GM12864 (cell line): ENCODE measurements at regions not wholly inside any gene's neighbourhood (a gene's known extent, or its start where the extent isn't known, plus 50 kb on each side); places are given as distances from the start of the nearest gene placed in this dataset.

Experiments used
- DNase-seq: peaks from one replicate; pipeline ENCODE4 v3.0.0-alpha.2; 2011; ENCODE audit warnings: low read depth
- H3K4me3 ChIP-seq: 2 replicates; pipeline ENCODE4 v1.5.1; 2011; ENCODE audit warnings: mild to moderate bottlenecking, low read depth, low read length, control low read depth
- TF ChIP-seq, protein P1 (sequence below): IDR thresholded peaks from 2 replicates; pipeline ENCODE4 v1.5.1; 2011; ENCODE audit warnings: low read depth, mild to moderate bottlenecking, moderate library complexity, low read length, control low read depth, inconsistent platforms; ENCODE audit errors: missing control alignments

DNA sequence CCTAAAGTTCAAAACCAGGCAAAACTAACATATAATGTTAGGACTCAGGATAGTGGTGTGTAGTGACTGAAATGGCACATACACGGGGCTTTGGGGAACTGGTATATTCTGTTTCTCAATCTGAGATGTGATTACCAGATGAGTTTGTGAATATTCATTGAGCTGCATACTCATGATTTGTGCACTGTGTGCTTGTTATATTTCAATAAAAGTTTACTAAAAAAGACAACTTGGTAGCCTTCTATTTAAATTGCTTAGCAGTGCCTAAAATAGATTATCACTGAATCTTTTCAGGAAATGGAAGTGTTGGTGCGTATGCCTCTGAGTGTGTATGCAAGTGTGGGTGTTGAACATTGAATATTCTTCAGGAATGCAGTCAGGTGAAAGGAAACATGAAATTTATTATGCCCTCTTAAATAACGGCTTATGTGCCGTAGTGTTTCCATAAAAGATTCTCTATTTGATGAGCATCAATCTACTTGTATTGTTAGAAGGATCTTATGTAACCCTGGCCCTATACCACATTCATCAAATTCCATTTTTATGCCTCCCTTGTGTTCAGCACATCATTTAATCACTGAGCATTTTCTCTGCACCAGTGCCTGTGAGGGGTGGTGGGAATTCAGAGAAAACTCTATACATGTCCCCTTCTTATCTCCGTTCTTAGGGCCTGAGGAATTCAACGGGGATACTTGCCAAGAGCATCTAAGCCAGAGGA is 82.6 kb upstream of the AUTS2 start:
- DNase-seq = no peak
- TF ChIP-seq, protein P1, sequence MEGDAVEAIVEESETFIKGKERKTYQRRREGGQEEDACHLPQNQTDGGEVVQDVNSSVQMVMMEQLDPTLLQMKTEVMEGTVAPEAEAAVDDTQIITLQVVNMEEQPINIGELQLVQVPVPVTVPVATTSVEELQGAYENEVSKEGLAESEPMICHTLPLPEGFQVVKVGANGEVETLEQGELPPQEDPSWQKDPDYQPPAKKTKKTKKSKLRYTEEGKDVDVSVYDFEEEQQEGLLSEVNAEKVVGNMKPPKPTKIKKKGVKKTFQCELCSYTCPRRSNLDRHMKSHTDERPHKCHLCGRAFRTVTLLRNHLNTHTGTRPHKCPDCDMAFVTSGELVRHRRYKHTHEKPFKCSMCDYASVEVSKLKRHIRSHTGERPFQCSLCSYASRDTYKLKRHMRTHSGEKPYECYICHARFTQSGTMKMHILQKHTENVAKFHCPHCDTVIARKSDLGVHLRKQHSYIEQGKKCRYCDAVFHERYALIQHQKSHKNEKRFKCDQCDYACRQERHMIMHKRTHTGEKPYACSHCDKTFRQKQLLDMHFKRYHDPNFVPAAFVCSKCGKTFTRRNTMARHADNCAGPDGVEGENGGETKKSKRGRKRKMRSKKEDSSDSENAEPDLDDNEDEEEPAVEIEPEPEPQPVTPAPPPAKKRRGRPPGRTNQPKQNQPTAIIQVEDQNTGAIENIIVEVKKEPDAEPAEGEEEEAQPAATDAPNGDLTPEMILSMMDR = no peak
- H3K4me3 ChIP-seq = no peak overlapping the region

- DNase-seq = no peak
- no peak overlapping the region for H3K4me3 ChIP-seq
- TF ChIP-seq, protein P1 = no peak
These were observed 81.9 kb upstream of the AUTS2 start for GRCh38 chr7:69516238-69516820.

- DNase-seq = no peak
- TF ChIP-seq, protein P1 = no peak
- H3K4me3 ChIP-seq = no peak overlapping the region
These were observed 80.1 kb upstream of the AUTS2 start for GRCh38 chr7:69517985-69518704.

GRCh38 chr7:69518705-69519077 is 79.6 kb upstream of the AUTS2 start:
- DNase-seq = no peak
- no peak overlapping the region for H3K4me3 ChIP-seq
- TF ChIP-seq, protein P1 = no peak

DNA sequence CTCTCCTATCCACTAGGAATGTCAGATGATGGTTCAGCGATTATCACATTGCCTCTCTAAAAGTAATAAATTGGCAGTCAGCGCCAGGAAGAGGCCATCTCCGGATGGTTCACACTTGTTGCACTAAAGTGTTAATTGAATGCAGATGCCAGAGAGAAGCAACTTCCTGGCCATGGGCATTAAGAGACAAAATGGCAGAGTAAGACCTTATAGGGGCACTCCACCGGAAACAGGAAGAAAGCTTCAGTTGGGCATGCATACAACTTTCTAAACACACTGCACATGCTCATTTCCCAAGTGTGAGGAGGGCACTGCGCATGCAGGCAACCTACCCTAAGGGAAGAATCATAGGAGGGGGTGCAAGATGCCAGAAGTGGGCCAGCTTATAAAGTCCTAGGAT is 71.7 kb upstream of the AUTS2 start:
- no peak for DNase-seq
- TF ChIP-seq, protein P1 = no peak
- H3K4me3 ChIP-seq = no peak overlapping the region

- DNase-seq = no peak
- TF ChIP-seq, protein P1 = no peak
- H3K4me3 ChIP-seq = no peak overlapping the region
These were observed 70.6 kb upstream of the AUTS2 start for GRCh38 chr7:69527706-69528105.
